ENCODE measurements at regions not wholly inside any gene's neighbourhood (a gene's known extent, or its start where the extent isn't known, plus 50 kb on each side); places are given as distances from the start of the nearest gene placed in this dataset.

GRCh38 chr12:25843976-25844375, 114.5 kb upstream of the RASSF8 start:
- no peak overlapping the region for H2BK20ac ChIP-seq (ENCODE audit: low read depth, low read length, poor library complexity, severe bottlenecking)
- H3K9me3 Mint-ChIP-seq = no peaks in the 10 kb centered on the region
- no CpG with 5 or more reads among the region's 2 CpGs for WGBS (ENCODE audit: extremely low coverage, insufficient read length, low lambda C conversion rate)
- H3K4me2 ChIP-seq (ENCODE audit: insufficient read depth, insufficient read length, low read length) = no peak overlapping the region
- H3K9me3 ChIP-seq (ENCODE audit: control insufficient read depth, low read depth, low read length) = no peaks in the 10 kb centered on the region
- H4K8ac ChIP-seq (replicated peaks; ENCODE audit: insufficient read length, low read depth, low read length) = no peak overlapping the region
- H3K36me3 Mint-ChIP-seq (ENCODE audit: insufficient read depth in 1 of 3, low read depth in 3 of 3) = no peaks in the 10 kb centered on the region
- no peak overlapping the region for H2AK5ac ChIP-seq (ENCODE audit: insufficient read length, low read length)
- H3K27me3 ChIP-seq (ENCODE audit: insufficient read depth, low read length) = no peaks in the 10 kb centered on the region
- H2BK5ac ChIP-seq (ENCODE audit: insufficient read length, low read length) = no peak overlapping the region
- no peak overlapping the region for H3K4ac ChIP-seq (ENCODE audit: low read depth, low read length)
- no peaks in the 10 kb centered on the region for H3K27me3 Mint-ChIP-seq (ENCODE audit: low read depth)
- H2AFZ ChIP-seq (ENCODE audit: low read length) = no peak overlapping the region
- no peak overlapping the region for H4K91ac ChIP-seq (ENCODE audit: insufficient read length, low read depth, low read length)
- H3K4me1 ChIP-seq (ENCODE audit: insufficient read depth, low read length) = no peaks in the 10 kb centered on the region
- H3K56ac ChIP-seq (ENCODE audit: insufficient read length, low read depth, low read length) = no peak overlapping the region
- H3K14ac ChIP-seq (ENCODE audit: insufficient read depth, low read length) = no peak overlapping the region
- no peak overlapping the region for H3K4me3 Mint-ChIP-seq
- no peaks in the 10 kb centered on the region for H3K23me2 ChIP-seq (ENCODE audit: insufficient read length, low read depth, low read length, poor library complexity, severe bottlenecking)
- H4K5ac ChIP-seq (ENCODE audit: insufficient read length, low read depth, low read length) = no peak overlapping the region
- no peak overlapping the region for H3K23ac ChIP-seq (ENCODE audit: insufficient read length, low read depth, low read length)
- H3T11ph ChIP-seq (ENCODE audit: low read length) = no peak overlapping the region
- peaks cover 10 to 23% of the 10 kb centered on the region in 2 experiments for H3K4me1 Mint-ChIP-seq
- H3K27ac ChIP-seq (ENCODE audit: insufficient read length, low read depth, low read length) = no peak overlapping the region
- no peak for TF ChIP-seq CTCF (conservative IDR thresholded peaks at IDR 0.05)
- H3K9ac ChIP-seq (ENCODE audit: extremely low read depth, insufficient read length, low read length) = no peak overlapping the region
- no peaks in the 10 kb centered on the region for H3K79me2 ChIP-seq (ENCODE audit: insufficient read depth, low read length)
- no peaks in the 10 kb centered on the region for H4K20me1 ChIP-seq (ENCODE audit: control insufficient read depth, insufficient read depth, insufficient read length)
- H3K27ac Mint-ChIP-seq = no peak overlapping the region
- no peak for DNase-seq
- H3K79me1 ChIP-seq (ENCODE audit: insufficient read depth, low read depth, low read length, poor library complexity, severe bottlenecking) = no peaks in the 10 kb centered on the region
- H2BK120ac ChIP-seq (ENCODE audit: low read depth, low read length, poor library complexity, severe bottlenecking) = no peak overlapping the region
- H3K18ac ChIP-seq (ENCODE audit: insufficient read length, low read depth, low read length) = no peak overlapping the region
- H2BK12ac ChIP-seq (ENCODE audit: insufficient read length, low read depth, low read length) = no peak overlapping the region
- H2BK15ac ChIP-seq (ENCODE audit: low read depth, low read length) = no peak overlapping the region
